Endothelial cell of umbilical vein (primary cell): ENCODE measurements at regions not wholly inside any gene's neighbourhood (a gene's known extent, or its start where the extent isn't known, plus 50 kb on each side); places are given as distances from the start of the nearest gene placed in this dataset.

Experiments used
- EZH2 ChIP-seq: IDR thresholded peaks from 2 replicates; pipeline ENCODE4 v1.6.1; 2012; ENCODE audit warnings: borderline replicate concordance, low read depth, mild to moderate bottlenecking, moderate library complexity, low read length, inconsistent platforms; ENCODE audit not compliant: severe bottlenecking
- FOS ChIP-seq: IDR thresholded peaks from 2 replicates; pipeline ENCODE4 v1.6.1; 2011; ENCODE audit warnings: mild to moderate bottlenecking, low read length, moderate library complexity, borderline replicate concordance; ENCODE audit not compliant: insufficient read depth
- JUN ChIP-seq: IDR thresholded peaks from 2 replicates; pipeline ENCODE4 v1.6.1; 2011; ENCODE audit warnings: borderline replicate concordance, low read depth; ENCODE audit not compliant: insufficient read length, insufficient read depth
- POLR2A ChIP-seq: IDR thresholded peaks from 2 replicates; pipeline ENCODE4 v1.6.1; 2012; ENCODE audit warnings: low read depth, mild to moderate bottlenecking, control low read depth, low read length
- POLR2AphosphoS5 ChIP-seq: IDR thresholded peaks from 2 replicates; pipeline ENCODE4 v1.6.1; 2012; ENCODE audit warnings: low read depth, mild to moderate bottlenecking, control low read depth, low read length, moderate library complexity; ENCODE audit not compliant: insufficient read depth
- TF ChIP-seq, protein P1 (sequence below), 2 donors: IDR thresholded peaks; 1 replicate in 1 of 2; 2 replicates in 1 of 2; pipeline ENCODE4 v1.5.1; 2011; ENCODE audit warnings: low read length in 2 of 2, mild to moderate bottlenecking in 2 of 2, moderate library complexity in 2 of 2, control low read depth in 1 of 2, inconsistent platforms in 1 of 2, low read depth in 1 of 2; ENCODE audit not compliant: insufficient read depth in 1 of 2; ENCODE audit errors: extremely low read depth in 1 of 2
- TF ChIP-seq, protein P2 (sequence below): IDR thresholded peaks from 2 replicates; pipeline ENCODE4 v1.6.1; 2011; ENCODE audit not compliant: insufficient read depth, insufficient read length

- TF ChIP-seq, protein P1, sequence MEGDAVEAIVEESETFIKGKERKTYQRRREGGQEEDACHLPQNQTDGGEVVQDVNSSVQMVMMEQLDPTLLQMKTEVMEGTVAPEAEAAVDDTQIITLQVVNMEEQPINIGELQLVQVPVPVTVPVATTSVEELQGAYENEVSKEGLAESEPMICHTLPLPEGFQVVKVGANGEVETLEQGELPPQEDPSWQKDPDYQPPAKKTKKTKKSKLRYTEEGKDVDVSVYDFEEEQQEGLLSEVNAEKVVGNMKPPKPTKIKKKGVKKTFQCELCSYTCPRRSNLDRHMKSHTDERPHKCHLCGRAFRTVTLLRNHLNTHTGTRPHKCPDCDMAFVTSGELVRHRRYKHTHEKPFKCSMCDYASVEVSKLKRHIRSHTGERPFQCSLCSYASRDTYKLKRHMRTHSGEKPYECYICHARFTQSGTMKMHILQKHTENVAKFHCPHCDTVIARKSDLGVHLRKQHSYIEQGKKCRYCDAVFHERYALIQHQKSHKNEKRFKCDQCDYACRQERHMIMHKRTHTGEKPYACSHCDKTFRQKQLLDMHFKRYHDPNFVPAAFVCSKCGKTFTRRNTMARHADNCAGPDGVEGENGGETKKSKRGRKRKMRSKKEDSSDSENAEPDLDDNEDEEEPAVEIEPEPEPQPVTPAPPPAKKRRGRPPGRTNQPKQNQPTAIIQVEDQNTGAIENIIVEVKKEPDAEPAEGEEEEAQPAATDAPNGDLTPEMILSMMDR (IDR thresholded peaks at IDR 0.05; ENCODE audit: extremely low read depth in 1 of 2, insufficient read depth in 1 of 2, low read depth in 1 of 2, low read length in 2 of 2), result no peak
- no peak for TF ChIP-seq POLR2A
- TF ChIP-seq, protein P2, sequence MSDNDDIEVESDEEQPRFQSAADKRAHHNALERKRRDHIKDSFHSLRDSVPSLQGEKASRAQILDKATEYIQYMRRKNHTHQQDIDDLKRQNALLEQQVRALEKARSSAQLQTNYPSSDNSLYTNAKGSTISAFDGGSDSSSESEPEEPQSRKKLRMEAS, result no peak
- no peak for TF ChIP-seq EZH2
- no peak for TF ChIP-seq FOS
- no peak for TF ChIP-seq POLR2AphosphoS5
- no peak for TF ChIP-seq JUN
Observed at GRCh38 chr4:10347281-10347795, 109.9 kb downstream of the ZNF518B start.
